GM21723 (cell line): ENCODE measurements at regions not wholly inside any gene's neighbourhood (a gene's known extent, or its start where the extent isn't known, plus 50 kb on each side); places are given as distances from the start of the nearest gene placed in this dataset.
"Not testable (repeated sequence)": the region's sequence is repeated elsewhere in the genome, so short reads cannot be mapped to it uniquely, and the experiment has no call there.

ENCODE experiments used
- ATAC-seq: cut with Tn5 transposase; IDR thresholded peaks from one replicate; pipeline ENCODE4 v1.9.1; 2021; ENCODE audit warnings: mild to moderate bottlenecking, moderate library complexity; ENCODE audit not compliant: unreplicated experiment

GRCh38 chr7:91618776-91619765 is 261.4 kb downstream of the MTERF1 start:
- no peak for ATAC-seq

- ATAC-seq = no peak
These were observed 259.7 kb downstream of the MTERF1 start for GRCh38 chr7:91620827-91621226.

GRCh38 chr7:91627324-91627723 is 253.2 kb downstream of the MTERF1 start:
- not testable (repeated sequence) for ATAC-seq

- no peak for ATAC-seq
These were observed 251.8 kb downstream of the MTERF1 start for GRCh38 chr7:91628742-91629141.

GRCh38 chr7:91630581-91631380 is 249.7 kb downstream of the MTERF1 start:
- no peak for ATAC-seq

GRCh38 chr7:91632234-91632940 is 248.1 kb downstream of the MTERF1 start:
- ATAC-seq = no peak

- ATAC-seq = no peak
These were observed 247.5 kb downstream of the MTERF1 start for GRCh38 chr7:91633013-91633441.

GRCh38 chr7:91634485-91635177 is 245.9 kb downstream of the MTERF1 start:
- ATAC-seq = no peak

- no peak for ATAC-seq
These were observed 244.3 kb downstream of the MTERF1 start for GRCh38 chr7:91636129-91636724.

- no peak for ATAC-seq
These were observed 243.8 kb downstream of the MTERF1 start for GRCh38 chr7:91636728-91637127.

- ATAC-seq = no peak
These were observed 236.2 kb downstream of the MTERF1 start for GRCh38 chr7:91644256-91644655.

- ATAC-seq = no peak
These were observed 235.0 kb downstream of the MTERF1 start for GRCh38 chr7:91645542-91645941.

- no peak for ATAC-seq
These were observed 228.5 kb downstream of the MTERF1 start for GRCh38 chr7:91651986-91652385.

- no peak for ATAC-seq
These were observed 227.2 kb downstream of the MTERF1 start for GRCh38 chr7:91653286-91653685.

- no peak for ATAC-seq
These were observed 224.8 kb downstream of the MTERF1 start for GRCh38 chr7:91655656-91656055.

GRCh38 chr7:91656541-91657482 is 223.7 kb downstream of the MTERF1 start:
- no peak for ATAC-seq

- ATAC-seq = no peak
These were observed 222.9 kb downstream of the MTERF1 start for GRCh38 chr7:91657483-91658071.

GRCh38 chr7:91659096-91659495 is 221.4 kb downstream of the MTERF1 start:
- ATAC-seq = no peak
